SU-DHL-6 (cell line): ENCODE measurements at regions not wholly inside any gene's neighbourhood (a gene's known extent, or its start where the extent isn't known, plus 50 kb on each side); places are given as distances from the start of the nearest gene placed in this dataset.

Experiments used
- EZH2phosphoT487 ChIP-seq: fragments of 200-600 bp; sonication (generic), shearing (Covaris generic); conservative IDR thresholded peaks from 2 replicates; pipeline ENCODE4 v1.6.1; 2018; ENCODE audit warnings: mild to moderate bottlenecking, antibody characterized with exemption, low read length, moderate library complexity, mixed read lengths
- TF ChIP-seq, protein P1 (sequence below): fragments of 200-600 bp; sonication (generic); IDR thresholded peaks from one replicate; pipeline ENCODE4 v1.5.1; 2017; ENCODE audit warnings: antibody characterized with exemption, mild to moderate bottlenecking, low read length, moderate library complexity; ENCODE audit not compliant: insufficient read depth, poor library complexity, severe bottlenecking

DNA sequence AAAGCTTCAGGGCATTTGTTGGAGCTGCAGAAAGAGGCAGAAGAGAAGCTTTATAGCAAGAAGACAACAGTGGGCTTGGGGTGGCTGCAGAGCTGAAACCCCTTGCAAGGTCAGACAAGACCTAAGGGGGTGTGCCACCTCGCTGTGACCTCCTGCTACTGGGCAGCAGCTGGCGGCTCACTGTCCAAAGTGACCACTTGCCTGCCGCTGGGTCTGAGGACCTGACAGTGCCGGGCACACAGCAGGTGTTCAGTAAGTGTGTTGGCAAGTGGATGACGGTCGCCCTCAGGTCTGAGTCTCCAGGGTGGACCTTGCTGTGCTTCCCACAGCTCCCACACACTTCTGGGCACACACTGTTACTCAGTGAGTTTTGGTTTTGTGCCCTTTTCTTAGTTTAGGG is 336.5 kb downstream of the C16orf95 start:
- TF ChIP-seq, protein P1, sequence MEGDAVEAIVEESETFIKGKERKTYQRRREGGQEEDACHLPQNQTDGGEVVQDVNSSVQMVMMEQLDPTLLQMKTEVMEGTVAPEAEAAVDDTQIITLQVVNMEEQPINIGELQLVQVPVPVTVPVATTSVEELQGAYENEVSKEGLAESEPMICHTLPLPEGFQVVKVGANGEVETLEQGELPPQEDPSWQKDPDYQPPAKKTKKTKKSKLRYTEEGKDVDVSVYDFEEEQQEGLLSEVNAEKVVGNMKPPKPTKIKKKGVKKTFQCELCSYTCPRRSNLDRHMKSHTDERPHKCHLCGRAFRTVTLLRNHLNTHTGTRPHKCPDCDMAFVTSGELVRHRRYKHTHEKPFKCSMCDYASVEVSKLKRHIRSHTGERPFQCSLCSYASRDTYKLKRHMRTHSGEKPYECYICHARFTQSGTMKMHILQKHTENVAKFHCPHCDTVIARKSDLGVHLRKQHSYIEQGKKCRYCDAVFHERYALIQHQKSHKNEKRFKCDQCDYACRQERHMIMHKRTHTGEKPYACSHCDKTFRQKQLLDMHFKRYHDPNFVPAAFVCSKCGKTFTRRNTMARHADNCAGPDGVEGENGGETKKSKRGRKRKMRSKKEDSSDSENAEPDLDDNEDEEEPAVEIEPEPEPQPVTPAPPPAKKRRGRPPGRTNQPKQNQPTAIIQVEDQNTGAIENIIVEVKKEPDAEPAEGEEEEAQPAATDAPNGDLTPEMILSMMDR: no peak
- TF ChIP-seq EZH2phosphoT487: no peak
